ENCODE measurements at regions not wholly inside any gene's neighbourhood (a gene's known extent, or its start where the extent isn't known, plus 50 kb on each side); places are given as distances from the start of the nearest gene placed in this dataset.

DNA sequence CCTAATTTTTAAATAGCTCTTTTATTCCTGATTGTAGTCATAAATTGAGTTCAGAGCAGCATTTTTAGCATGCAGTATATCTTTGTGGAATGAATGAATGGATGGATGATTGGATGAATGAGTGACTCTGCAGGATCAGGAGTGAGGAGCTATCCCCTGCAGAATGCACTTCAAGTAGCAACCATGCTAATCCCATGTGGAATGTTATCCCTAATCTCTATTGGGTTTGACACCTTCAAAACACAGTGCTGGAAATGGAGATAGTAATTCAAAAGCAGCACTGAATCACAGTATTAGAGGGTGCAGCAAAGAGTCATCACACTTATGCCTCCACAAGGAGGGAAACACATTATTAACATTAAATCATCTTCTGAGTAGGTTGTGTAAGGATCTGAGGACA, 501.9 kb downstream of the SHISA9 start:
- no peak for TF ChIP-seq POLR2A (IDR thresholded peaks at IDR 0.05)
- TF ChIP-seq, protein P1, sequence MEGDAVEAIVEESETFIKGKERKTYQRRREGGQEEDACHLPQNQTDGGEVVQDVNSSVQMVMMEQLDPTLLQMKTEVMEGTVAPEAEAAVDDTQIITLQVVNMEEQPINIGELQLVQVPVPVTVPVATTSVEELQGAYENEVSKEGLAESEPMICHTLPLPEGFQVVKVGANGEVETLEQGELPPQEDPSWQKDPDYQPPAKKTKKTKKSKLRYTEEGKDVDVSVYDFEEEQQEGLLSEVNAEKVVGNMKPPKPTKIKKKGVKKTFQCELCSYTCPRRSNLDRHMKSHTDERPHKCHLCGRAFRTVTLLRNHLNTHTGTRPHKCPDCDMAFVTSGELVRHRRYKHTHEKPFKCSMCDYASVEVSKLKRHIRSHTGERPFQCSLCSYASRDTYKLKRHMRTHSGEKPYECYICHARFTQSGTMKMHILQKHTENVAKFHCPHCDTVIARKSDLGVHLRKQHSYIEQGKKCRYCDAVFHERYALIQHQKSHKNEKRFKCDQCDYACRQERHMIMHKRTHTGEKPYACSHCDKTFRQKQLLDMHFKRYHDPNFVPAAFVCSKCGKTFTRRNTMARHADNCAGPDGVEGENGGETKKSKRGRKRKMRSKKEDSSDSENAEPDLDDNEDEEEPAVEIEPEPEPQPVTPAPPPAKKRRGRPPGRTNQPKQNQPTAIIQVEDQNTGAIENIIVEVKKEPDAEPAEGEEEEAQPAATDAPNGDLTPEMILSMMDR (IDR thresholded peaks at IDR 0.05): no peak
